AG20443 (cell line): ENCODE measurements at regions not wholly inside any gene's neighbourhood (a gene's known extent, or its start where the extent isn't known, plus 50 kb on each side); places are given as distances from the start of the nearest gene placed in this dataset.
"Not testable (repeated sequence)": the region's sequence is repeated elsewhere in the genome, so short reads cannot be mapped to it uniquely, and the experiment has no call there.

Experiments
- DNase-seq: peaks from one replicate; pipeline ENCODE4 v3.0.0; 2012; ENCODE audit warnings: low spot score, mixed read lengths

- no peak for DNase-seq
Measured at GRCh38 chr9:22840641-22841040, 394.0 kb downstream of the DMRTA1 start.

GRCh38 chr9:22845243-22845642, 398.6 kb downstream of the DMRTA1 start:
- not testable (repeated sequence) for DNase-seq

- DNase-seq = no peak
Measured at GRCh38 chr9:22855980-22856379, 409.4 kb downstream of the DMRTA1 start.

GRCh38 chr9:22857316-22857715, 410.7 kb downstream of the DMRTA1 start:
- DNase-seq = no peak

GRCh38 chr9:22863106-22863505, 416.5 kb downstream of the DMRTA1 start:
- DNase-seq = no peak

- DNase-seq = no peak
Measured at GRCh38 chr9:22863736-22864135, 417.1 kb downstream of the DMRTA1 start.

GRCh38 chr9:22893196-22893843, 446.7 kb downstream of the DMRTA1 start:
- no peak for DNase-seq

- DNase-seq = no peak
Measured at GRCh38 chr9:22898591-22898990, 452.0 kb downstream of the DMRTA1 start.

- no peak for DNase-seq
Measured at GRCh38 chr9:22911632-22912031, 465.0 kb downstream of the DMRTA1 start.

GRCh38 chr9:22913026-22913425, 466.4 kb downstream of the DMRTA1 start:
- DNase-seq = no peak

- no peak for DNase-seq
Measured at GRCh38 chr9:22913518-22913917, 466.9 kb downstream of the DMRTA1 start.

GRCh38 chr9:22916148-22916547, 469.5 kb downstream of the DMRTA1 start:
- DNase-seq = no peak

GRCh38 chr9:22919423-22919822, 472.8 kb downstream of the DMRTA1 start:
- DNase-seq = no peak

- no peak for DNase-seq
Measured at GRCh38 chr9:22921742-22922141, 475.1 kb downstream of the DMRTA1 start.

- DNase-seq = no peak
Measured at GRCh38 chr9:22922222-22922621, 475.6 kb downstream of the DMRTA1 start.

GRCh38 chr9:22954550-22954949, 507.9 kb downstream of the DMRTA1 start:
- DNase-seq = no peak

GRCh38 chr9:22954964-22955363, 508.3 kb downstream of the DMRTA1 start:
- DNase-seq = no peak

- DNase-seq = no peak
Measured at GRCh38 chr9:22969350-22969979, 522.8 kb downstream of the DMRTA1 start.

GRCh38 chr9:22970434-22970975, 523.9 kb downstream of the DMRTA1 start:
- no peak for DNase-seq

GRCh38 chr9:22975951-22976350, 529.3 kb downstream of the DMRTA1 start:
- DNase-seq = no peak

- DNase-seq = peak; percentile 15
Measured at GRCh38 chr9:22976454-22976853, 529.8 kb downstream of the DMRTA1 start.

- DNase-seq = not testable (repeated sequence)
Measured at GRCh38 chr9:22980429-22980828, 533.8 kb downstream of the DMRTA1 start.

- DNase-seq = no peak
Measured at GRCh38 chr9:22986556-22986955, 539.9 kb downstream of the DMRTA1 start.

- no peak for DNase-seq
Measured at GRCh38 chr9:22990349-22990748, 543.7 kb downstream of the DMRTA1 start.
